ENCODE measurements at regions not wholly inside any gene's neighbourhood (a gene's known extent, or its start where the extent isn't known, plus 50 kb on each side); places are given as distances from the start of the nearest gene placed in this dataset.

- ChIA-PET CTCF (ENCODE audit: low intra/inter-chr PET ratio) (no interaction called here), POLR2A (no interaction called here)
- ATAC-seq (no peak), DNase-seq (ENCODE audit: extremely low read depth in 1 of 4, low spot score in 3 of 4) (no peak), FAIRE-seq (no peak)
- BruUV-seq (replicated peaks), result no TSS peak
- Histone ChIP-seq H4K20me1 (replicated peaks; ENCODE audit: control insufficient read depth, insufficient read depth, low read length) (no peaks in the 10 kb centered on the region), H3K9me1 (ENCODE audit: control insufficient read depth, insufficient read depth, low read length) (no peaks in the 10 kb centered on the region), H3K79me2 (ENCODE audit: control insufficient read depth, insufficient read depth, low read length) (no peaks in the 10 kb centered on the region), H3K36me3 (ENCODE audit: control insufficient read depth, insufficient read depth, low read length) (no peaks in the 10 kb centered on the region), H3K9me3 (replicated peaks; ENCODE audit: control insufficient read depth, insufficient read depth, low read depth, low read length) (peaks cover 2% of the 10 kb centered on the region; the same call in 1 of the 2 replicates), H3K27ac (ENCODE audit: extremely low read depth, low read depth, low read length) (no peak overlapping the region), H3K4me3 (no peak overlapping the region), H3K4me1 (replicated peaks in 1 of 2; ENCODE audit: control insufficient read depth in 2 of 2, insufficient read depth in 2 of 2, low read length in 2 of 2) (no peaks in the 10 kb centered on the region), H2AFZ (ENCODE audit: low read depth, low read length) (no peak overlapping the region), H3K9ac (ENCODE audit: insufficient read depth in 1 of 2, low read depth in 2 of 2, low read length in 2 of 2) (no peak overlapping the region), H3K27me3 (ENCODE audit: control insufficient read depth in 2 of 2, insufficient read depth in 2 of 2, low read length in 2 of 2) (no peaks in the 10 kb centered on the region; a peak in 1 of 5 replicates), H3K4me2 (ENCODE audit: insufficient read depth, low read length) (no peak overlapping the region)
- no peak for TF ChIP-seq POLR2G (IDR thresholded peaks at IDR 0.05; ENCODE audit: low read depth, low read length)
- TF ChIP-seq ZNF134 (CRISPR knock-in tag; conservative IDR thresholded peaks at IDR 0.05), result no peak
- TF ChIP-seq SREBF1 (IDR thresholded peaks at IDR 0.05; ENCODE audit: borderline replicate concordance, low read depth, low read length), result no peak
- no peak for TF ChIP-seq RB1 (IDR thresholded peaks at IDR 0.05; ENCODE audit: low read depth)
- no peak for TF ChIP-seq ZKSCAN8 (CRISPR knock-in tag; IDR thresholded peaks at IDR 0.05)
- TF ChIP-seq ESRRB (CRISPR knock-in tag; IDR thresholded peaks at IDR 0.05; ENCODE audit: borderline replicate concordance), result no peak
- no peak for TF ChIP-seq SETDB1 (IDR thresholded peaks at IDR 0.05; ENCODE audit: low read length)
- no peak for TF ChIP-seq PHF8 (IDR thresholded peaks at IDR 0.05; ENCODE audit: borderline replicate concordance, low read length)
- no peak for TF ChIP-seq TEAD1 (CRISPR knock-in tag; IDR thresholded peaks at IDR 0.05)
- TF ChIP-seq ID3 (CRISPR knock-in tag; IDR thresholded peaks at IDR 0.05), result no peak
- TF ChIP-seq ID3 (tag; IDR thresholded peaks at IDR 0.05), result no peak
- no peak for TF ChIP-seq SIN3B (IDR thresholded peaks at IDR 0.05; ENCODE audit: low read depth)
- in situ Hi-C loops (cut with MboI) (no loop called here), intact Hi-C loops (cut with micrococcal nuclease) (no loop called here)
- 0% methylated on average over 3 of the region's 3 CpGs for WGBS (ENCODE audit: insufficient coverage, low coverage, missing lambda C conversion rate)
Measured at GRCh38 chr12:115626210-115626609, 651.3 kb downstream of the MED13L start.

Data from K562 (cell line).